ENCODE measurements at regions not wholly inside any gene's neighbourhood (a gene's known extent, or its start where the extent isn't known, plus 50 kb on each side); places are given as distances from the start of the nearest gene placed in this dataset.

- intact Hi-C loops (cut with micrococcal nuclease; ENCODE audit: unreplicated experiment), result no loop called here
- Histone ChIP-seq H3K9me3 (ENCODE audit: insufficient read depth, low read depth) (no peaks in the 10 kb centered on the region), H3K4me1 (replicated peaks; ENCODE audit: insufficient read depth) (no peaks in the 10 kb centered on the region), H2AFZ (no peak overlapping the region), H3F3A (ENCODE audit: insufficient read depth, low read depth) (peaks cover 5% of the 10 kb centered on the region; the same call in 1 of the 2 replicates), H3K9me2 (ENCODE audit: insufficient read depth) (no peaks in the 10 kb centered on the region), H3K27me3 (ENCODE audit: insufficient read depth, low read depth) (no peaks in the 10 kb centered on the region), H3K36me3 (ENCODE audit: low read depth) (no peaks in the 10 kb centered on the region), H3K4me2 (no peak overlapping the region), H4K20me1 (ENCODE audit: insufficient read depth) (no peaks in the 10 kb centered on the region), H3K79me2 (ENCODE audit: low read depth) (no peaks in the 10 kb centered on the region), H3K27ac (no peak overlapping the region), H3K4me3 (no peak overlapping the region)
- no peak for TF ChIP-seq EZH2 (IDR thresholded peaks at IDR 0.05; ENCODE audit: low read depth)
- TF ChIP-seq CTCF (conservative IDR thresholded peaks at IDR 0.05), result no peak
- ChIA-PET POLR2A (ENCODE audit: unreplicated experiment) (no interaction called here), CTCF (no interaction called here)
- no peak for DNase-seq
- no TSS peak for BruUV-seq (replicated peaks)
Measured at GRCh38 chr11:97263183-97263858, 873.5 kb downstream of the JRKL start.

- no TSS peak for BruUV-seq (replicated peaks)
- H3K36me3 ChIP-seq (ENCODE audit: low read depth), result no peaks in the 10 kb centered on the region
- TF ChIP-seq EZH2 (IDR thresholded peaks at IDR 0.05; ENCODE audit: low read depth) (no peak), CTCF (conservative IDR thresholded peaks at IDR 0.05) (peak; percentile 63)
- intact Hi-C loops (cut with micrococcal nuclease; ENCODE audit: unreplicated experiment), result no loop called here
- H3K27me3 ChIP-seq (ENCODE audit: insufficient read depth, low read depth), result no peaks in the 10 kb centered on the region
- no peak overlapping the region for H3K4me2 ChIP-seq
- H3F3A ChIP-seq (ENCODE audit: insufficient read depth, low read depth), result no peaks in the 10 kb centered on the region
- H3K4me1 ChIP-seq (replicated peaks; ENCODE audit: insufficient read depth), result no peaks in the 10 kb centered on the region
- no peaks in the 10 kb centered on the region for H3K9me2 ChIP-seq (ENCODE audit: insufficient read depth)
- H3K27ac ChIP-seq, result no peak overlapping the region
- no peaks in the 10 kb centered on the region for H4K20me1 ChIP-seq (ENCODE audit: insufficient read depth)
- no peak for DNase-seq
- no peak overlapping the region for H2AFZ ChIP-seq
- no peaks in the 10 kb centered on the region for H3K79me2 ChIP-seq (ENCODE audit: low read depth)
- H3K4me3 ChIP-seq, result no peak overlapping the region
- no peaks in the 10 kb centered on the region for H3K9me3 ChIP-seq (ENCODE audit: insufficient read depth, low read depth)
- ChIA-PET POLR2A (ENCODE audit: unreplicated experiment) (no interaction called here), CTCF (no interaction called here)
Measured at GRCh38 chr11:97269527-97269926, 879.7 kb downstream of the JRKL start.

- H3K36me3 ChIP-seq (ENCODE audit: low read depth), result no peaks in the 10 kb centered on the region
- TF ChIP-seq EZH2 (IDR thresholded peaks at IDR 0.05; ENCODE audit: low read depth) (no peak), CTCF (conservative IDR thresholded peaks at IDR 0.05) (no peak)
- no peak overlapping the region for H3K27ac ChIP-seq
- no peaks in the 10 kb centered on the region for H4K20me1 ChIP-seq (ENCODE audit: insufficient read depth)
- no peaks in the 10 kb centered on the region for H3K27me3 ChIP-seq (ENCODE audit: insufficient read depth, low read depth)
- intact Hi-C loops (cut with micrococcal nuclease; ENCODE audit: unreplicated experiment), result no loop called here
- DNase-seq, result no peak
- ChIA-PET POLR2A (ENCODE audit: unreplicated experiment) (no interaction called here), CTCF (no interaction called here)
- no peaks in the 10 kb centered on the region for H3F3A ChIP-seq (ENCODE audit: insufficient read depth, low read depth)
- BruUV-seq (replicated peaks), result no TSS peak
- no peak overlapping the region for H3K4me3 ChIP-seq
- H3K79me2 ChIP-seq (ENCODE audit: low read depth), result no peaks in the 10 kb centered on the region
- H3K4me2 ChIP-seq, result no peak overlapping the region
- 0 out of 2 replicates have a peak, but pooled peaks cover 5% of the 10 kb centered on the region for H3K9me3 ChIP-seq (ENCODE audit: insufficient read depth, low read depth)
- H3K4me1 ChIP-seq (replicated peaks; ENCODE audit: insufficient read depth), result no peaks in the 10 kb centered on the region
- no peak overlapping the region for H2AFZ ChIP-seq
- no peaks in the 10 kb centered on the region for H3K9me2 ChIP-seq (ENCODE audit: insufficient read depth)
Measured at GRCh38 chr11:97279341-97279740, 889.5 kb downstream of the JRKL start.

All from PC-9 (cell line).